ENCODE measurements at regions not wholly inside any gene's neighbourhood (a gene's known extent, or its start where the extent isn't known, plus 50 kb on each side); places are given as distances from the start of the nearest gene placed in this dataset.

DNA sequence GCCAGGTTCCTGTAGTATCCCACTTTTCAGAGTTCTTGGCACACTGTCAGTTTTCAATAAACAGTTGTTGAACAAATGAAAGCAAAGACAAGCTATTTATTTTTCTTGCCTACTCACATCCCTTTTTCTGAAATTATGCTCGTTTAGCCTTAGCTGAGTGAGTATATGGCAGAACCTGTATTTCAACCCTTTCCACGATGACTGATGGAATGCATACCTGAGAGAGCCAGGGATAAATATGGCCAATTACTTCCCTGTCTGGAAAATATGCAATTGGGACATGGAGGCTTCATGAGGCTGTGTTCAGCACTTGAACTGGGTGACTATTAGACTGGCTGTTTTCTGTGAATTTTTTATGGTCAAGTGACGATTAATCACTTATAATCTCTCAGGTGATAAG lies 144.5 kb upstream of the POT1 start:
- H3K27ac ChIP-seq (ENCODE audit: insufficient read depth, low read length) = no peak overlapping the region
- TF ChIP-seq, protein P1, sequence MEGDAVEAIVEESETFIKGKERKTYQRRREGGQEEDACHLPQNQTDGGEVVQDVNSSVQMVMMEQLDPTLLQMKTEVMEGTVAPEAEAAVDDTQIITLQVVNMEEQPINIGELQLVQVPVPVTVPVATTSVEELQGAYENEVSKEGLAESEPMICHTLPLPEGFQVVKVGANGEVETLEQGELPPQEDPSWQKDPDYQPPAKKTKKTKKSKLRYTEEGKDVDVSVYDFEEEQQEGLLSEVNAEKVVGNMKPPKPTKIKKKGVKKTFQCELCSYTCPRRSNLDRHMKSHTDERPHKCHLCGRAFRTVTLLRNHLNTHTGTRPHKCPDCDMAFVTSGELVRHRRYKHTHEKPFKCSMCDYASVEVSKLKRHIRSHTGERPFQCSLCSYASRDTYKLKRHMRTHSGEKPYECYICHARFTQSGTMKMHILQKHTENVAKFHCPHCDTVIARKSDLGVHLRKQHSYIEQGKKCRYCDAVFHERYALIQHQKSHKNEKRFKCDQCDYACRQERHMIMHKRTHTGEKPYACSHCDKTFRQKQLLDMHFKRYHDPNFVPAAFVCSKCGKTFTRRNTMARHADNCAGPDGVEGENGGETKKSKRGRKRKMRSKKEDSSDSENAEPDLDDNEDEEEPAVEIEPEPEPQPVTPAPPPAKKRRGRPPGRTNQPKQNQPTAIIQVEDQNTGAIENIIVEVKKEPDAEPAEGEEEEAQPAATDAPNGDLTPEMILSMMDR (conservative IDR thresholded peaks at IDR 0.05 in 1 of 2, IDR thresholded peaks at IDR 0.05 in 1 of 2; ENCODE audit: low read depth in 1 of 2, low read length in 2 of 2) = no peak
- no peak for TF ChIP-seq EZH2 (IDR thresholded peaks at IDR 0.05; ENCODE audit: low read length, missing control alignments)
- no peaks in the 10 kb centered on the region for H4K20me1 ChIP-seq (ENCODE audit: control insufficient read depth, extremely low read depth, insufficient read depth, low read length)

GRCh38 chr7:125065546-125065945 lies 135.9 kb upstream of the POT1 start:
- TF ChIP-seq, protein P1 (conservative IDR thresholded peaks at IDR 0.05 in 1 of 2, IDR thresholded peaks at IDR 0.05 in 1 of 2; ENCODE audit: low read depth in 1 of 2, low read length in 2 of 2) = no peak
- TF ChIP-seq EZH2 (IDR thresholded peaks at IDR 0.05; ENCODE audit: low read length, missing control alignments) = no peak
- H4K20me1 ChIP-seq (ENCODE audit: control insufficient read depth, extremely low read depth, insufficient read depth, low read length) = no peaks in the 10 kb centered on the region

More for the DNA sequence above, 144.5 kb upstream of the POT1 start:
- no peak for DNase-seq (ENCODE audit: low read depth in 2 of 2)
- no peaks in the 10 kb centered on the region for H3K79me2 ChIP-seq (ENCODE audit: control insufficient read depth, insufficient read depth, low read length)
- H3K4me2 ChIP-seq (ENCODE audit: extremely low read depth, insufficient read depth, low read length) = no peak overlapping the region
- no peaks in the 10 kb centered on the region for H3K36me3 ChIP-seq (ENCODE audit: control insufficient read depth, insufficient read depth, low read length)
- H3K4me3 ChIP-seq (replicated peaks in 1 of 4; ENCODE audit: control extremely low read depth in 1 of 4, insufficient read depth in 1 of 4, low read depth in 3 of 4, low read length in 4 of 4) = no peak overlapping the region
- no peaks in the 10 kb centered on the region for H3K9me3 ChIP-seq (ENCODE audit: control insufficient read depth, insufficient read depth, low read depth, low read length)
- no peak overlapping the region for H3K9ac ChIP-seq (ENCODE audit: insufficient read depth, low read length)
- no peak overlapping the region for H2AFZ ChIP-seq (ENCODE audit: low read length)
- no peaks in the 10 kb centered on the region for H3K27me3 ChIP-seq (ENCODE audit: control insufficient read depth, insufficient read depth, low read length)
- no peaks in the 10 kb centered on the region for H3K4me1 ChIP-seq (ENCODE audit: control insufficient read depth, extremely low read depth, insufficient read depth, low read length)

GRCh38 chr7:125065001-125065400 lies 135.4 kb upstream of the POT1 start:
- H2AFZ ChIP-seq (ENCODE audit: low read length) = no peak overlapping the region
- no peaks in the 10 kb centered on the region for H3K27me3 ChIP-seq (ENCODE audit: control insufficient read depth, insufficient read depth, low read length)
- no peak overlapping the region for H3K27ac ChIP-seq (ENCODE audit: insufficient read depth, low read length)
- no peak for TF ChIP-seq EZH2 (IDR thresholded peaks at IDR 0.05; ENCODE audit: low read length, missing control alignments)
- TF ChIP-seq, protein P1 (conservative IDR thresholded peaks at IDR 0.05 in 1 of 2, IDR thresholded peaks at IDR 0.05 in 1 of 2; ENCODE audit: low read depth in 1 of 2, low read length in 2 of 2) = no peak
- DNase-seq (ENCODE audit: low read depth in 2 of 2) = no peak
- H3K79me2 ChIP-seq (ENCODE audit: control insufficient read depth, insufficient read depth, low read length) = no peaks in the 10 kb centered on the region
- H3K4me3 ChIP-seq (replicated peaks in 1 of 4; ENCODE audit: control extremely low read depth in 1 of 4, insufficient read depth in 1 of 4, low read depth in 3 of 4, low read length in 4 of 4) = no peak overlapping the region
- no peak overlapping the region for H3K4me2 ChIP-seq (ENCODE audit: extremely low read depth, insufficient read depth, low read length)
- H4K20me1 ChIP-seq (ENCODE audit: control insufficient read depth, extremely low read depth, insufficient read depth, low read length) = no peaks in the 10 kb centered on the region
- H3K9ac ChIP-seq (ENCODE audit: insufficient read depth, low read length) = no peak overlapping the region
- no peaks in the 10 kb centered on the region for H3K36me3 ChIP-seq (ENCODE audit: control insufficient read depth, insufficient read depth, low read length)
- no peaks in the 10 kb centered on the region for H3K4me1 ChIP-seq (ENCODE audit: control insufficient read depth, extremely low read depth, insufficient read depth, low read length)
- no peaks in the 10 kb centered on the region for H3K9me3 ChIP-seq (ENCODE audit: control insufficient read depth, insufficient read depth, low read depth, low read length)

More at GRCh38 chr7:125065546-125065945, 135.9 kb upstream of the POT1 start:
- Histone ChIP-seq H3K4me2 (ENCODE audit: extremely low read depth, insufficient read depth, low read length) (no peak overlapping the region), H3K4me1 (ENCODE audit: control insufficient read depth, extremely low read depth, insufficient read depth, low read length) (no peaks in the 10 kb centered on the region), H3K9me3 (ENCODE audit: control insufficient read depth, insufficient read depth, low read depth, low read length) (no peaks in the 10 kb centered on the region), H3K27me3 (ENCODE audit: control insufficient read depth, insufficient read depth, low read length) (no peaks in the 10 kb centered on the region), H2AFZ (ENCODE audit: low read length) (no peak overlapping the region), H3K27ac (ENCODE audit: insufficient read depth, low read length) (no peak overlapping the region), H3K36me3 (ENCODE audit: control insufficient read depth, insufficient read depth, low read length) (no peaks in the 10 kb centered on the region), H3K4me3 (replicated peaks in 1 of 4; ENCODE audit: control extremely low read depth in 1 of 4, insufficient read depth in 1 of 4, low read depth in 3 of 4, low read length in 4 of 4) (no peak overlapping the region), H3K79me2 (ENCODE audit: control insufficient read depth, insufficient read depth, low read length) (no peaks in the 10 kb centered on the region), H3K9ac (ENCODE audit: insufficient read depth, low read length) (no peak overlapping the region)
- DNase-seq (ENCODE audit: low read depth in 2 of 2) = no peak

Measured in fibroblast of lung (primary cell).